ENCODE measurements at regions not wholly inside any gene's neighbourhood (a gene's known extent, or its start where the extent isn't known, plus 50 kb on each side); places are given as distances from the start of the nearest gene placed in this dataset.

DNA sequence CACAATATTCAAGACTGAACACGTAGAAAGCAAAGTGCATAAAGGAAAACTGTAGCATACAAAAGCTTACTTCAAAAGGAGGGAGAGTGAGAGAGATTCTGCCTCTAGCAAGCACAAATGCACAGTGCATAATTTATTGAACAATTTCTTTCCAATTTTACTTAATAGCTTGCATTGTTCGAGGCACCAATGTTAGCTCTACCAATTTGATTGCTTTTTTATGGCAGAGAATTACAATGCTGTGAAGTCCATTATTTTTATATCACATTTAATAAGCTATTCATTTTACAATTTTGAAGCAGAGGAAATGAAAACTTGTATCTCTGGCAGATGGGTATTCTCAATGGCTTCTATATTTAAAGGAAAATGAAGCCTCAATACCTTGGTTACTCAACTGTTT is 331.7 kb downstream of the GPM6A start:
- intact Hi-C loops (cut with micrococcal nuclease), result no loop called here
- CTCF ChIA-PET, result no interaction called here
- Mint-ChIP-seq H3K4me1 (ENCODE audit: low read depth) (no peaks in the 10 kb centered on the region), H3K27me3 (no peaks in the 10 kb centered on the region), H3K36me3 (no peaks in the 10 kb centered on the region), H3K4me3 (no peak overlapping the region), H3K27ac (no peak overlapping the region), H3K9me3 (no peaks in the 10 kb centered on the region)
- no peak for DNase-seq
- POLR2A ChIA-PET, result no interaction called here

- Mint-ChIP-seq H3K4me3 (no peak overlapping the region), H3K27ac (no peak overlapping the region), H3K36me3 (no peaks in the 10 kb centered on the region), H3K9me3 (peaks cover 5% of the 10 kb centered on the region), H3K27me3 (no peaks in the 10 kb centered on the region), H3K4me1 (ENCODE audit: low read depth) (no peaks in the 10 kb centered on the region)
- intact Hi-C loops (cut with micrococcal nuclease), result no loop called here
- ChIA-PET POLR2A (no interaction called here), CTCF (no interaction called here)
- no peak for DNase-seq
Measured at GRCh38 chr4:175499735-175500352, 312.2 kb downstream of the GPM6A start.

DNA sequence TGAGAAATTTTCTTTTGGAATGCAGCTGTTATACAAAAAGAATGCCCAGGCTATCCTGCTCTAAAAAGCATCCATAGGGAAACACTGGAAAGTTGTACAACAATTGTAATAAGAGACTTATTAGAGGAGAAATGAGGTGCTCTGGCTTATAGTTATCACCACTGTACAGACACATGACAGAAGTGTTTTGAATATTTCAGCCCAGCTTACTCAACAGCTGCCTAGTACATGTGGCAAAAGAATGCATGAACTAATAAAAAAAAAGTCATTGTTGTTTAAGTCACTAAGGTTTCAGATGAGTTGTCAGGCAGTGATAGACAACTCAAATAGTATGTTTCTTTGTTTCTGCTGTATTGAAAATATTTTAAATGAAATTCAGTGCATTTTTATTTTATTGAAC is 307.7 kb downstream of the GPM6A start:
- H3K4me1 Mint-ChIP-seq (ENCODE audit: low read depth), result no peaks in the 10 kb centered on the region
- no peak overlapping the region for H3K27ac Mint-ChIP-seq
- POLR2A ChIA-PET, result no interaction called here
- DNase-seq, result no peak
- CTCF ChIA-PET, result no interaction called here
- no peak overlapping the region for H3K4me3 Mint-ChIP-seq
- H3K36me3 Mint-ChIP-seq, result no peaks in the 10 kb centered on the region
- peaks cover 9% of the 10 kb centered on the region for H3K9me3 Mint-ChIP-seq
- H3K27me3 Mint-ChIP-seq, result no peaks in the 10 kb centered on the region
- intact Hi-C loops (cut with micrococcal nuclease), result no loop called here

- CTCF ChIA-PET, result interaction anchor here (0.9 kb wide), 1 partner anchor 27 kb away, joined by 6 read pairs; no protein-coding TSS in a partner anchor
- DNase-seq, result no peak
- no peak overlapping the region for H3K4me3 Mint-ChIP-seq
Measured at GRCh38 chr4:175509320-175509719, 302.7 kb downstream of the GPM6A start.

DNA sequence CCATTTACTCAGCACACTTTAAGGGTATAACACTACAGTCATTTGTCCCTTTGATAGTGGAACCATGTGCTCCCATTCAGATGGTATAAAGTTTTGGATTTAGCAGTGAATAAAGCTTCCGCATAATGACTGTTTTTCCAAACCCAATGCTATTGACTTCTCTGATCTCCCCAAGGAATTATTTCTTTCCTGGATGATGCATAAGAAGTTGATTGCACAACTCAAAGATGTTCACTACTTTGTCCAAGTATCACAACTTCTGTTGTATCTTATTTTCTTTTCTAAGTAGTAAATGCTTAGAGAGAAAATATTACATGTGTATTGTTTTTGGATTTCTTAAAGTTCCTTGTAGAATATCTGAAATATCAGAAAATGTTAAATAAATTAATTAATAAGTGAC is 300.2 kb downstream of the GPM6A start:
- H3K36me3 Mint-ChIP-seq, result no peaks in the 10 kb centered on the region
- H3K9me3 Mint-ChIP-seq, result peaks cover 6% of the 10 kb centered on the region
- H3K27me3 Mint-ChIP-seq, result no peaks in the 10 kb centered on the region
- intact Hi-C loops (cut with micrococcal nuclease), result no loop called here
- no peak for DNase-seq
- no peak overlapping the region for H3K27ac Mint-ChIP-seq
- H3K4me3 Mint-ChIP-seq, result no peak overlapping the region
- ChIA-PET POLR2A (no interaction called here), CTCF (no interaction called here)
- H3K4me1 Mint-ChIP-seq (ENCODE audit: low read depth), result no peaks in the 10 kb centered on the region

More at GRCh38 chr4:175509320-175509719, 302.7 kb downstream of the GPM6A start:
- Mint-ChIP-seq H3K36me3 (no peaks in the 10 kb centered on the region), H3K4me1 (ENCODE audit: low read depth) (no peaks in the 10 kb centered on the region), H3K27me3 (no peaks in the 10 kb centered on the region), H3K9me3 (peaks cover 6% of the 10 kb centered on the region), H3K27ac (no peak overlapping the region)
- POLR2A ChIA-PET, result no interaction called here
- intact Hi-C loops (cut with micrococcal nuclease), result no loop called here

- CTCF ChIA-PET, result no interaction called here
- Mint-ChIP-seq H3K9me3 (no peaks in the 10 kb centered on the region), H3K4me3 (no peak overlapping the region), H3K27ac (no peak overlapping the region), H3K4me1 (ENCODE audit: low read depth) (no peaks in the 10 kb centered on the region), H3K27me3 (no peaks in the 10 kb centered on the region), H3K36me3 (no peaks in the 10 kb centered on the region)
- intact Hi-C loops (cut with micrococcal nuclease), result no loop called here
- no peak for DNase-seq
- POLR2A ChIA-PET, result no interaction called here
Measured at GRCh38 chr4:175514174-175514573, 297.9 kb downstream of the GPM6A start.

DNA sequence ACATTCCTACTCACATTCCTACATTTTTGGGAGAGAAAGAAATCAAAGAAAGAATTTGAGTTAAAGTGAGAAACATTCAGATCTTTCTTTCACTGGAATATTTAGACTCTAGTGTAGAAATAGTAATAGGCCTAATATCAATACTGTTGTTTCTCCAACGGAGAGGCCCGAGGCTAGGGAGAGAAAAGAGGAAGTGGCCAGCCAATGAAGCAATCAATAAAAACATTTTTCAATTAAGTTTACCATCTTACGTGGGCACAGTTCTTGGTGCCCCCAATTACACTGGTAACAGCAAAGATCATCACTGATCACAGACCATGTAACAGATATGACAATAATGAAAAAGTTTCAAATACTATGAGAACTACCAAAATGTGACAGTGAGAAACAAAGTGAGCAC is 281.4 kb downstream of the GPM6A start:
- H3K4me3 Mint-ChIP-seq, result no peak overlapping the region
- H3K36me3 Mint-ChIP-seq, result no peaks in the 10 kb centered on the region
- H3K4me1 Mint-ChIP-seq (ENCODE audit: low read depth), result no peaks in the 10 kb centered on the region
- ChIA-PET POLR2A (no interaction called here), CTCF (no interaction called here)
- peaks cover 12% of the 10 kb centered on the region for H3K9me3 Mint-ChIP-seq
- intact Hi-C loops (cut with micrococcal nuclease), result no loop called here
- no peak for DNase-seq
- H3K27me3 Mint-ChIP-seq, result no peaks in the 10 kb centered on the region
- H3K27ac Mint-ChIP-seq, result no peak overlapping the region

DNA sequence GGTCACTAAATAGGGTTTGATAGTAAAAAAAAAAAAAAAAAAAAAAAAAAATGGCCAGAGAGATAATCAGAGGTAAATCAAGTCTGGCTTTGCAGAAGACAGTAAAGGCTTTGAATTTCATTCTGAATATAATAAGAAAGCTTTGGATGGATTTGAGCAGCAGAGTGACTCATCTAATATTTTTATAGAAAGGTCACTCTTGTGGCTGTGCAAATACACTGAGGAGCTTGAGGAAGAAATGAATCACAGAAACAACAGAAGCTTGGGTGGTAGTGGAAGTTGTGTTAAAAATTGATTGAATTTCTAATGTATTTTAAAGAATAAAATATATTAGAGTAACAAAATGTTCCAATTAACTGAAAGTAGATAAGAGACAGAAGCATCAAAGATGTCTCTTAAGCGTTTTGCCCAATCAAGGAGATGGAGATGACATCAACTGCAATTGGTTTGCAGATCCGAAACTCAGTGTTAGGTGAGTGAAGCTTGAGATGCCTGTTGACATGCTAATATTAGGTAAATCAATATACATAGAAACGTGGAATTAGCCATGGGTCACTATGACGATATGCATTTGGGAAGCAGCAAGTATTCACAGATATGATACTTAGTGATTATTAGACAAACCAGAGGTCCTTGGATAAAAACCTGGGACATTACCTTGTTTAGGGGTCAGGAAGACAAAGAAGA is 280.5 kb downstream of the GPM6A start:
- ChIA-PET CTCF (no interaction called here), POLR2A (no interaction called here)
- no peak overlapping the region for H3K27ac Mint-ChIP-seq
- intact Hi-C loops (cut with micrococcal nuclease), result no loop called here
- no peaks in the 10 kb centered on the region for H3K27me3 Mint-ChIP-seq
- peaks cover 9% of the 10 kb centered on the region for H3K9me3 Mint-ChIP-seq
- no peak overlapping the region for H3K4me3 Mint-ChIP-seq
- no peaks in the 10 kb centered on the region for H3K4me1 Mint-ChIP-seq (ENCODE audit: low read depth)
- no peak for DNase-seq
- H3K36me3 Mint-ChIP-seq, result no peaks in the 10 kb centered on the region

DNA sequence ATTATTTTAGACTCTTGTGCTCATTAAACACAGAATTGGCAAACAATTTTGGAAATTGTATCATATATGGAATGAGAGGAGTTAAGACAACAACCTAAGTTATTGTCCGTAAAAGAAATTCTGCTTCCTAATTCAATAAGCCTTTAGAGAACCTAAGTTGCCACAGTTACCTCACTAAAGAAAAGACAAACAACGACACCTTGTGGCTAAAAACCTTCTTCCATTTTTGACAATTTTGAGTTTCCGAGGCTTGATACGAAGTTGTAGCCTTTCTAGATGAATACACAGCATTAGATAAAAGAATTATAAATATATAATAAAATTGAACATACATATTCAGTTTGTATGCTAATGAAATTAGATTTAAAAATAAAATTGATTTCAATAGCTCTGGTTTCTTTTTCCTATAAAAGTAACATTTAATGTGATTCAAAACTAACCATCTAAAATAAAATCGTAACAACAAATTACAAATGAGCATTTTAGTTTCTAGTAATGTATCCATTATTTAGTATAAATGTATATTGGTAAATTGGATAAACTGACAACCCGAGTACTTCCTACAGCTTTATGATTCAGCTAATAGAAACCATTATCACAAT is 275.1 kb downstream of the GPM6A start:
- no peak for DNase-seq
- intact Hi-C loops (cut with micrococcal nuclease), result loop anchor here (2.0 kb wide), 1 partner anchor 772 kb away; no protein-coding TSS in a partner anchor
- no peaks in the 10 kb centered on the region for H3K4me1 Mint-ChIP-seq (ENCODE audit: low read depth)
- CTCF ChIA-PET, result interaction anchor here (0.7 to 1.9 kb wide), 4 partner anchors 9 to 854 kb away, joined by 3 to 6 read pairs (median 4); no protein-coding TSS in a partner anchor
- H3K27me3 Mint-ChIP-seq, result no peaks in the 10 kb centered on the region
- H3K9me3 Mint-ChIP-seq, result peaks cover 4% of the 10 kb centered on the region
- H3K27ac Mint-ChIP-seq, result no peak overlapping the region
- no peaks in the 10 kb centered on the region for H3K36me3 Mint-ChIP-seq
- POLR2A ChIA-PET, result no interaction called here
- H3K4me3 Mint-ChIP-seq, result no peak overlapping the region

DNA sequence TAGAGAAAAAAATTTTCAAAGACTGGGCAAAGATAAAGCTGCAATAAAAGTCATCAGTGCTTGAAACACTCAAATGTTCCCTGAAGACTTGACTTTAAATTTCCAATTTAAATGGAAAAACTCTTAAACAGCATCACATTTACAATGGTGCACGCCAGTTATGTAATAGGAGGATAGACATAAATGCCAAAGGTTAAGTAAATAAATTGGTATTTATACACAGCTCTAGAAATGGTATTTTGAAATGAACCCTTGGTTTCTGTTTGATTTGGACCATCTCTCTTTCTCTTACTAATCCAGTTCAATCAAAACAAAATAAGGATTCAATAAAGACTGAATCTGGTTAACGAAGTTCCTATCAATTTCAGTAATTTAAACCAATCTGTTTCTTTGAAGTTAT is 272.6 kb downstream of the GPM6A start:
- Mint-ChIP-seq H3K27ac (no peak overlapping the region), H3K4me3 (no peak overlapping the region), H3K36me3 (no peaks in the 10 kb centered on the region), H3K4me1 (ENCODE audit: low read depth) (no peaks in the 10 kb centered on the region), H3K27me3 (no peaks in the 10 kb centered on the region), H3K9me3 (peaks cover under 1% of the 10 kb centered on the region)
- no peak for DNase-seq
- intact Hi-C loops (cut with micrococcal nuclease), result no loop called here
- ChIA-PET CTCF (no interaction called here), POLR2A (no interaction called here)

- Mint-ChIP-seq H3K27me3 (no peaks in the 10 kb centered on the region), H3K27ac (no peak overlapping the region), H3K9me3 (no peaks in the 10 kb centered on the region), H3K36me3 (no peaks in the 10 kb centered on the region), H3K4me3 (no peak overlapping the region), H3K4me1 (ENCODE audit: low read depth) (no peaks in the 10 kb centered on the region)
- ChIA-PET POLR2A (no interaction called here), CTCF (interaction anchor here (0.6 kb wide), 1 partner anchor 24 kb away, joined by 3 read pairs; no protein-coding TSS in a partner anchor)
- intact Hi-C loops (cut with micrococcal nuclease), result no loop called here
- no peak for DNase-seq
Measured at GRCh38 chr4:175540151-175540550, 271.9 kb downstream of the GPM6A start.

- Mint-ChIP-seq H3K27me3 (no peaks in the 10 kb centered on the region), H3K36me3 (no peaks in the 10 kb centered on the region), H3K4me1 (ENCODE audit: low read depth) (no peaks in the 10 kb centered on the region), H3K27ac (no peak overlapping the region), H3K4me3 (no peak overlapping the region), H3K9me3 (no peaks in the 10 kb centered on the region)
- POLR2A ChIA-PET, result no interaction called here
- CTCF ChIA-PET, result interaction anchor here (0.6 kb wide), 1 partner anchor 25 kb away, joined by 3 read pairs; no protein-coding TSS in a partner anchor
- intact Hi-C loops (cut with micrococcal nuclease), result no loop called here
- no peak for DNase-seq
Measured at GRCh38 chr4:175540732-175541131, 271.3 kb downstream of the GPM6A start.

DNA sequence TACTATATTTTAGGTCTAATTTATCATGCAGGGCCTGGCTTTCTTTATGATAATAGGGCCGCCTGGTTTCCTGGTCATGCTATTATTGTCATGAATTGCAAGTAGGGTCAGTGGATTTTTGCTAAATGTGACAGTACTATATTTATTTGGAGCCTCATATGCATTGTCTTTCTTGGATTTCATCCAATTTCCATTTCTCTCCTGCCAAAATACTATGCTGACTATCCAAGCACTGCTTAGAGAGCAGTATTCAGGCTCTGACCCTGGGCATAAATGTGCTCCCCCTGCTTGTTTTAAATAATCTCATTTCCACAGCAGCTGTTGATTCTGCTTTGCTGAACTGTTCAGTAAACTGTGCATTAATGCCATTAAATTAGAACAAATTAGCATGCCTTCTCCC is 269.3 kb downstream of the GPM6A start:
- DNase-seq, result no peak
- Mint-ChIP-seq H3K36me3 (no peaks in the 10 kb centered on the region), H3K4me3 (no peak overlapping the region), H3K4me1 (ENCODE audit: low read depth) (no peaks in the 10 kb centered on the region), H3K27ac (no peak overlapping the region), H3K9me3 (no peaks in the 10 kb centered on the region), H3K27me3 (no peaks in the 10 kb centered on the region)
- intact Hi-C loops (cut with micrococcal nuclease), result no loop called here
- POLR2A ChIA-PET, result no interaction called here
- CTCF ChIA-PET, result no interaction called here
